Stimulated activated CD8-positive, alpha-beta memory T cell treated with anti-CD3 and anti-CD28 coated beads, Interleukin-15, amount 100 ng/mL, for 1 hour (primary cell): ENCODE measurements at regions not wholly inside any gene's neighbourhood (a gene's known extent, or its start where the extent isn't known, plus 50 kb on each side); places are given as distances from the start of the nearest gene placed in this dataset.

ENCODE experiments used
- DNase-seq: peaks from one replicate; pipeline ENCODE4 v3.0.0-alpha.2; 2020; ENCODE audit warnings: low read depth

GRCh38 chr15:31473385-31474058, 146.9 kb downstream of the KLF13 start:
- no peak for DNase-seq

GRCh38 chr15:31474059-31474868, 147.6 kb downstream of the KLF13 start:
- no peak for DNase-seq

- no peak for DNase-seq
These were observed 149.7 kb downstream of the KLF13 start for GRCh38 chr15:31476236-31476810.

GRCh38 chr15:31476866-31477265, 150.2 kb downstream of the KLF13 start:
- no peak for DNase-seq

- no peak for DNase-seq
These were observed 150.7 kb downstream of the KLF13 start for GRCh38 chr15:31477301-31477700.

GRCh38 chr15:31477851-31478701, 151.4 kb downstream of the KLF13 start:
- DNase-seq, result no peak

- DNase-seq, result no peak
These were observed 152.1 kb downstream of the KLF13 start for GRCh38 chr15:31478702-31479221.

GRCh38 chr15:31480356-31481025, 153.9 kb downstream of the KLF13 start:
- DNase-seq, result no peak

GRCh38 chr15:31481142-31481541, 154.5 kb downstream of the KLF13 start:
- no peak for DNase-seq

- no peak for DNase-seq
These were observed 155.7 kb downstream of the KLF13 start for GRCh38 chr15:31482122-31482922.

- no peak for DNase-seq
These were observed 156.7 kb downstream of the KLF13 start for GRCh38 chr15:31483053-31483985.

- no peak for DNase-seq
These were observed 157.6 kb downstream of the KLF13 start for GRCh38 chr15:31483986-31484951.

GRCh38 chr15:31484986-31485385, 158.4 kb downstream of the KLF13 start:
- DNase-seq, result no peak

GRCh38 chr15:31485431-31485830, 158.8 kb downstream of the KLF13 start:
- no peak for DNase-seq

- DNase-seq, result no peak
These were observed 159.4 kb downstream of the KLF13 start for GRCh38 chr15:31485911-31486461.

- no peak for DNase-seq
These were observed 159.9 kb downstream of the KLF13 start for GRCh38 chr15:31486506-31486905.

GRCh38 chr15:31486906-31487695, 160.5 kb downstream of the KLF13 start:
- DNase-seq, result no peak
